Esophagus muscularis mucosa (tissue), 3 donors: ENCODE measurements at regions not wholly inside any gene's neighbourhood (a gene's known extent, or its start where the extent isn't known, plus 50 kb on each side); places are given as distances from the start of the nearest gene placed in this dataset.

Experiments
- CTCF ChIP-seq, 3 experiments: fragments of 200-600 bp in 2 of 3; fragments of 450-650 bp in 1 of 3; sonication (generic) in 2 of 3; IDR thresholded peaks; one replicate each; pipeline ENCODE4 v1.5.1; 2017 to 2019; ENCODE audit warnings: antibody characterized with exemption in 3 of 3, mild to moderate bottlenecking in 2 of 3, moderate library complexity in 1 of 3
- EP300 ChIP-seq: sonication (generic); formaldehyde crosslinking; IDR thresholded peaks from one replicate; pipeline ENCODE4 v1.6.1; 2017; ENCODE audit warnings: antibody characterized with exemption

- TF ChIP-seq CTCF (IDR thresholded peaks at IDR 0.05), result no peak
- TF ChIP-seq EP300, result no peak
These were observed 119.3 kb downstream of the IRS2 start for GRCh38 chr13:109667056-109667455.
